Body of pancreas (tissue), 4 donors: ENCODE measurements at regions not wholly inside any gene's neighbourhood (a gene's known extent, or its start where the extent isn't known, plus 50 kb on each side); places are given as distances from the start of the nearest gene placed in this dataset.

ENCODE experiments used
- ATAC-seq: fragments of 150-250 bp; one replicate; pipeline ENCODE4 v1.9.1; 2016
- DNase-seq, 4 donors: peaks; one replicate each; pipeline ENCODE4 v3.0.0-alpha.2; 2019
- H3K27ac ChIP-seq, 4 donors: fragments of 200-600 bp; sonication (generic); 1 replicate in 3 of 4; 2 replicates in 1 of 4; pipeline versions ENCODE4 v1.5.1 to v1.6.1; 2016 to 2019; ENCODE audit warnings: mild to moderate bottlenecking in 1 of 4, mixed read lengths in 1 of 4, moderate library complexity in 1 of 4
- H3K27me3 ChIP-seq, 2 donors: fragments of 200-600 bp; sonication (generic); one replicate each; pipeline ENCODE4 v1.6.0; 2016; ENCODE audit warnings: mild to moderate bottlenecking in 1 of 2
- H3K36me3 ChIP-seq, 2 donors: fragments of 200-600 bp; sonication (generic); replicated peaks in 1 of 2; 2 replicates each; pipeline ENCODE4 v1.5.1; 2016; ENCODE audit warnings: low read depth in 2 of 2; ENCODE audit not compliant: insufficient read depth in 1 of 2
- H3K4me1 ChIP-seq: fragments of 200-600 bp; sonication (generic); one replicate; pipeline ENCODE4 v1.6.0; 2016
- H3K4me3 ChIP-seq, 2 donors: fragments of 200-600 bp; sonication (generic); 1 replicate in 1 of 2; 2 replicates in 1 of 2; pipeline ENCODE4 v1.5.1; 2016 to 2019
- H3K9me3 ChIP-seq, 3 donors: fragments of 200-600 bp; sonication (generic); 1 replicate in 2 of 3; 2 replicates in 1 of 3; pipeline ENCODE4 v1.5.1; 2016
- CTCF ChIP-seq, 7 experiments: fragments of 450-650 bp in 4 of 7; fragments of 200-600 bp in 3 of 7; sonication (generic) in 3 of 7; IDR thresholded peaks; one replicate each; pipeline ENCODE4 v1.5.1; 2016 to 2019; ENCODE audit warnings: antibody characterized with exemption in 7 of 7
- POLR2A ChIP-seq, 3 donors: fragments of 450-650 bp; IDR thresholded peaks; one replicate each; pipeline ENCODE4 v1.6.1; 2016; ENCODE audit warnings: antibody characterized with exemption in 3 of 3, mild to moderate bottlenecking in 2 of 3
- WGBS, 2 donors: methylation state at CpG; one replicate each; pipeline ENCODE4 v1.1.5; 2017; 5-methylcytosine and 5-hydroxymethylcytosine counted together
- intact Hi-C: fragments of 100-400 bp; cut with DNase I; formaldehyde crosslinking; loops from one replicate; pipeline ENCODE4 v1.15.1; 2023

GRCh38 chr9:89982016-89982415 is 377.2 kb downstream of the GADD45G start:
- WGBS, 2 donors: 80 to 83% methylated on average over 3 of the region's 3 CpGs
- no peaks in the 10 kb centered on the region for H3K4me1 ChIP-seq
- H3K27ac ChIP-seq: no peak overlapping the region
- no peaks in the 10 kb centered on the region for H3K27me3 ChIP-seq
- no peaks in the 10 kb centered on the region for H3K9me3 ChIP-seq
- ATAC-seq (no peak), DNase-seq (no peak)
- H3K4me3 ChIP-seq: no peak overlapping the region
- TF ChIP-seq CTCF (IDR thresholded peaks at IDR 0.05) (no peak), POLR2A (IDR thresholded peaks at IDR 0.05) (no peak)
- intact Hi-C loops: loop anchor here (10.0 kb wide), 1 partner anchor 103 kb away; no protein-coding TSS in a partner anchor
- no peaks in the 10 kb centered on the region for H3K36me3 ChIP-seq

- Histone ChIP-seq H3K4me3 (no peak overlapping the region), H3K36me3 (no peaks in the 10 kb centered on the region), H3K4me1 (no peaks in the 10 kb centered on the region), H3K27ac (no peak overlapping the region), H3K9me3 (no peaks in the 10 kb centered on the region), H3K27me3 (no peaks in the 10 kb centered on the region)
- WGBS, 2 donors: 57 to 63% methylated on average over 3 of the region's 3 CpGs
- TF ChIP-seq CTCF (IDR thresholded peaks at IDR 0.05) (no peak), POLR2A (IDR thresholded peaks at IDR 0.05) (no peak)
- no peak for DNase-seq
- ATAC-seq: no peak
- intact Hi-C loops: loop anchor here (10.0 kb wide), 1 partner anchor 101 kb away; no protein-coding TSS in a partner anchor
Observed at GRCh38 chr9:89983411-89983810, 378.6 kb downstream of the GADD45G start.

GRCh38 chr9:89984214-89984613 is 379.4 kb downstream of the GADD45G start:
- Histone ChIP-seq H3K27me3 (no peaks in the 10 kb centered on the region), H3K4me3 (no peak overlapping the region), H3K27ac (no peak overlapping the region), H3K9me3 (no peaks in the 10 kb centered on the region), H3K4me1 (no peaks in the 10 kb centered on the region), H3K36me3 (no peaks in the 10 kb centered on the region)
- WGBS, 2 donors: 64 to 80% methylated on average over 1 of the region's 1 CpG
- no peak for TF ChIP-seq POLR2A (IDR thresholded peaks at IDR 0.05)
- TF ChIP-seq CTCF (IDR thresholded peaks at IDR 0.05): no peak
- intact Hi-C loops: loop anchor here (10.0 kb wide), 1 partner anchor 101 kb away; no protein-coding TSS in a partner anchor
- DNase-seq (no peak), ATAC-seq (no peak)

GRCh38 chr9:89985068-89985467 is 380.3 kb downstream of the GADD45G start:
- H3K4me3 ChIP-seq: no peak overlapping the region
- no peak overlapping the region for H3K27ac ChIP-seq
- no peaks in the 10 kb centered on the region for H3K27me3 ChIP-seq
- TF ChIP-seq POLR2A (IDR thresholded peaks at IDR 0.05): no peak
- TF ChIP-seq CTCF (IDR thresholded peaks at IDR 0.05): no peak
- WGBS, 2 donors: 90 to 92% methylated on average over 2 of the region's 2 CpGs
- DNase-seq: no peak
- no peaks in the 10 kb centered on the region for H3K9me3 ChIP-seq
- intact Hi-C loops: loop anchor here (10.0 kb wide), 1 partner anchor 100 kb away; no protein-coding TSS in a partner anchor
- no peaks in the 10 kb centered on the region for H3K4me1 ChIP-seq
- ATAC-seq: no peak
- no peaks in the 10 kb centered on the region for H3K36me3 ChIP-seq

GRCh38 chr9:89986190-89986589 is 381.4 kb downstream of the GADD45G start:
- Histone ChIP-seq H3K4me1 (peaks cover 11% of the 10 kb centered on the region), H3K9me3 (no peaks in the 10 kb centered on the region), H3K27ac (no peak overlapping the region), H3K4me3 (no peak overlapping the region), H3K36me3 (no peaks in the 10 kb centered on the region), H3K27me3 (no peaks in the 10 kb centered on the region)
- intact Hi-C loops: loop anchor here (10.0 kb wide), 1 partner anchor 99 kb away; no protein-coding TSS in a partner anchor
- no peak for TF ChIP-seq CTCF (IDR thresholded peaks at IDR 0.05)
- no peak for ATAC-seq
- no peak for DNase-seq
- WGBS, 2 donors: 85 to 100% methylated on average over 1 to 2 of the region's 2 CpGs
